PC-9 (cell line): ENCODE measurements at regions not wholly inside any gene's neighbourhood (a gene's known extent, or its start where the extent isn't known, plus 50 kb on each side); places are given as distances from the start of the nearest gene placed in this dataset.

Experiments used
- EZH2 ChIP-seq: fragments of 200-600 bp; sonication (generic); IDR thresholded peaks from 2 replicates; pipeline ENCODE4 v1.8.0; 2017; ENCODE audit warnings: antibody characterized with exemption, low read depth
- TF ChIP-seq, protein P1 (sequence below): fragments of 200-600 bp; sonication (generic); conservative IDR thresholded peaks from 2 replicates; pipeline ENCODE4 v1.6.1; 2017; ENCODE audit warnings: mixed run types, antibody characterized with exemption, mild to moderate bottlenecking, moderate library complexity

DNA sequence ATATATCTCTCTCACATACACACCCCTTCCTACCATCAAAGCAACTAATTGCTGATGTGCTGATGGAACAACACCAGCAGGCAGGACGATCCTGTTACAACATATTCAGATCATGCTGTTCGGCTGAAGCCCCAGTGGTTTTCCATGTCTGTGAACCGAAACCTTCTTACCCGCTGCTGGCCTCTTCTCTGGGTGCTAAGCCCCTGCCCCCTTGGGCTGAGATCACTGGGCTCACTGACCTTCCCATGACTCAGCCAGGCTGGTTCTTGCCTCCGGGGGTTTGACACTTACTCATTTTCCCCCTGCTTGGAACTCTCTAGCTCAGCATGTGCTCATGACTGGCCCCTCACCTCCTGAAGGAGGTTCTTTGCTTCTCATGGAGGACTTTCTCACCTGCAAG lies 122.0 kb upstream of the RGMA start:
- TF ChIP-seq, protein P1, sequence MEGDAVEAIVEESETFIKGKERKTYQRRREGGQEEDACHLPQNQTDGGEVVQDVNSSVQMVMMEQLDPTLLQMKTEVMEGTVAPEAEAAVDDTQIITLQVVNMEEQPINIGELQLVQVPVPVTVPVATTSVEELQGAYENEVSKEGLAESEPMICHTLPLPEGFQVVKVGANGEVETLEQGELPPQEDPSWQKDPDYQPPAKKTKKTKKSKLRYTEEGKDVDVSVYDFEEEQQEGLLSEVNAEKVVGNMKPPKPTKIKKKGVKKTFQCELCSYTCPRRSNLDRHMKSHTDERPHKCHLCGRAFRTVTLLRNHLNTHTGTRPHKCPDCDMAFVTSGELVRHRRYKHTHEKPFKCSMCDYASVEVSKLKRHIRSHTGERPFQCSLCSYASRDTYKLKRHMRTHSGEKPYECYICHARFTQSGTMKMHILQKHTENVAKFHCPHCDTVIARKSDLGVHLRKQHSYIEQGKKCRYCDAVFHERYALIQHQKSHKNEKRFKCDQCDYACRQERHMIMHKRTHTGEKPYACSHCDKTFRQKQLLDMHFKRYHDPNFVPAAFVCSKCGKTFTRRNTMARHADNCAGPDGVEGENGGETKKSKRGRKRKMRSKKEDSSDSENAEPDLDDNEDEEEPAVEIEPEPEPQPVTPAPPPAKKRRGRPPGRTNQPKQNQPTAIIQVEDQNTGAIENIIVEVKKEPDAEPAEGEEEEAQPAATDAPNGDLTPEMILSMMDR, result no peak
- no peak for TF ChIP-seq EZH2
